NCI-H2081 treated with DMSO at 0.1 percent for 48 hours (cell line): ENCODE measurements at regions not wholly inside any gene's neighbourhood (a gene's known extent, or its start where the extent isn't known, plus 50 kb on each side); places are given as distances from the start of the nearest gene placed in this dataset.
"Not testable (repeated sequence)": the region's sequence is repeated elsewhere in the genome, so short reads cannot be mapped to it uniquely, and the experiment has no call there.

Experiments
- DNase-seq: peaks from one replicate; lab custom pipeline; 2025; lab: John Stamatoyannopoulos, UW

DNA sequence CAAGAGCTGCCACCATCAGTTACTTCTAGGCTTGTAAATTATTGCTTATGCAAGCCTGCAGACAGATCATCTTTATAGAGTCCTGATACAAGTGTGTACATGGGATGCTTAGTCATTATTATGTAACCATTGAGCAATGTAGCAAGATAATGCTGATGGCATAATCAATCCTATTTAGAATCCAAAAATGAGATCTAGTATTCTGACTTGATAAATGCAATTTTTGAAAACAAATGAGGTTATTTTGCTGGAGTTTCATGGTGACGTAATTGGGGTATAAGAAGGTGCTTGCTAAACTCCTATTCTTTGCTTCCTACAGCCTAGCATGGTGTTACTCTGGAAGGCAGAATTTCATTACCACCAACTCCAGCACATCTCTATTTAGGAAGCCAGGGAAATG is 801.7 kb upstream of the PRMT6 start:
- DNase-seq: no peak

DNA sequence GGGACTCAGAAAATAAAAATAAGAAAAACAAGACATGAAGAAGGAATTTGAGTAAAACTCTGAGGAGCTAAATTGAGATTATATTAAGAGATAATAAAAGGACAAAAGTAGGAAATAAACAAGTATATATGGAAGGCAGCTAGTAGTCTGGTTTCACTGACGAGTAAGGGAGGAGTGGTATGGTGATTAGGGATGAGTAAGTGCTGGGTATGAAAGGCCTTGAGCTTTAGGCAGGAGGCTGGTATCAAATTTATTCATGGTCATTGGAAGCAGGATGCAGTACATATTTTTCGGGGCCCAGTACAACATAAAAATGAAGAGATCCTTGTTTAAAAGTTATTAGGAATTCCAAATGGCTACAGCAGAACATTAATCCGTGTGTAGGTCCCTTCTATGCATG is 789.7 kb upstream of the PRMT6 start:
- no peak for DNase-seq

DNA sequence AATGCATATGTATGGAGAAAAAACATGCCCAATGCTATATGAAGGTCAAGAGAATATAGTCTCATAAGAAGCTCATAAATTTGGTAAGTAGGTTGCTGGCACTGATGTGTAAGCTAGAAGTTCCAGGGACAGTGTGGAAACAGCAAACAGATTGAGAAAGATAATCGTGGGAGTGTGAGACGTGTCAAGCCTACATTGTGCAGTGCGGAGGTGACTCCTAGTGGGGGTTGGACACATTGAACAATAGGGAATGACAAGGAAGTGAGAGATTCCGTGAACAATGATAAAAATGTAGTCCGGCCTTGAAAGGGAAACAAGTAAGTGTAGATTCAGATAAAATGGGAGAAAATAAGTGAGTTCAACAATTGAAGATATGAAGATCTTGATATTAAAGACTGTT is 788.4 kb upstream of the PRMT6 start:
- DNase-seq: no peak

DNA sequence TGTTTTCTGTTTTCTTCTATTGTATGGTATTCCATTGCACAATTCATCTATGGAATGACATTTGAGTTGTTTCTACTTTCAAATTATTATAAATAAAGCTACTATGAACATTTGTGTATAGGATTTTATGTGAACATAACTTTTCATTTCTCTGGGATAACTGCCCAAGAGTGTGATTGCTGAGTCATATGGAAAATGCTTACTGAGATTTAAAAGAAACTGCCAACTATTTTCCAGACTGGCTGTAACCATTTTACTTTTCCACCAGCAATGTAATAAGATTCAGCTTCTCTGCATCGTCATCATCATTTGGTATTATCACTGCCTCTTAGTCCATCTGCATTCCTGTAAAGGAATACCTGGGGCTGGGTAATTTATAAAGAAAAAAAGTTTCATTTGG is 779.6 kb upstream of the PRMT6 start:
- DNase-seq: no peak

DNA sequence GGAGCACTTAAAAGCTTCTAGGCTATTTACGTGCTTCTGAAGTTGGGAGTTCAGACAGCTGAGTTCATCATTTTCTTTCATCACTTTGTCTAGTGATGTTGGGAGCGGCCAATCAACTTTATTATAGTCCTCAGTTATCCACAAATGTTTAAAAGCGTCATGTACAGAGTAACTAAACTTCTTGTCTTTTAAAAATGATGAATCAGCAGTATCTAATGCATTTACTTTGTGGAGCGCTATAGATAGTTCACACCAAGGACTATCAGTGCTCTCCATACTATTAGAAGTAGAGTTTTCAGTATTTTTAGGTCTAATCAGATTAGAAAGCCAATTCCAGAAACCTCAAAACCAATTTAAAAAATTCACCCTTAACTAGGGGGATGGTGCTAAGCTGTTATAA is 778.7 kb upstream of the PRMT6 start:
- no peak for DNase-seq

DNA sequence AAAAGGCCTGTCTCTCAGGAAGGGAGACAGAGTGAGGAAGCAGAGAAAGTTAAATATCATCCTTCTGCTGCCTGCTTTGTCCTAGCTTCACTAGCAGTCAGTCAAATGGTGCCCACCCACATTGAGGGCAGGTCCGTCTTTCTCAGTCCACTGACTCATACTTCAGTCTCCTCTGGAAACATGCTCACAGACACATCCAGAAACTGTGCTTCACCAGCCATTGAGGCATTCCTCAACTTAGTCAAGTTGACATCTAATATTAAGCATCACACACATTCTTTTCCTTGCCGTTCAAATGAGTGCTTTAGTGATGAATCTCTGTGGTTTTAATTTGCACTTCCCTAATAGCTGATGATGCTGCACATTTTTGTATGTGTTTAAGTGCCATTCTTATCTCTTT is 777.8 kb upstream of the PRMT6 start:
- no peak for DNase-seq

DNA sequence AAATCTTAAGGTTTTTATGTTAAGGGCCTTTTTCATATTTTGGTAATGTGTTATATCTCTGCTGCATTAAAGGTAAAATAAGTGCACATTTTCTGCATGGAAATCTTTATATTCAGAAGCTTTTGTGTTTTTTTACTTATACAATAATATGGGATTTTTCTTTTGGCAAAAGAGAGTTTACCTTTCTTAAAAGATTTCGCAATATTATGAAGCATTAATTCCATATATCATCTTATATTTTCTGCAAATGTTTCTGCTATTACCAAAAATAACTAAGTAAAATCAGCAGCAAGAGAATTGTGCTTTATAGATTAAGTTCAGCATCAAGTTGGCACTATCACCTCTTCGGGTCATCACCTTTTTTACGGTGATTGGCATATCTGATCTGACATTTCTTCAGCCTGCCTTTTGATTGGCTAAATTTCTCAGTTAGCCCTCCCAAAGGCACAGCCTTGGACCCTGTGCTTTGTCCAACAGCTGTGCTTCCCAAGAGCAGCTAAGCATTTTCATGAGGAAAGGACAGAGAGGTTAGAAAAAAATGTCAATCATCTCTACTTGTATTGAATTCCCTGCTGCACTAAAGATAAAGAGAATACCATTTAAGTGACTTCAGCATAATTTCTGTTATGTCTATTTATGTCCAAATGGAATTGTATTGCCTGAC is 767.1 kb upstream of the PRMT6 start:
- DNase-seq: no peak

DNA sequence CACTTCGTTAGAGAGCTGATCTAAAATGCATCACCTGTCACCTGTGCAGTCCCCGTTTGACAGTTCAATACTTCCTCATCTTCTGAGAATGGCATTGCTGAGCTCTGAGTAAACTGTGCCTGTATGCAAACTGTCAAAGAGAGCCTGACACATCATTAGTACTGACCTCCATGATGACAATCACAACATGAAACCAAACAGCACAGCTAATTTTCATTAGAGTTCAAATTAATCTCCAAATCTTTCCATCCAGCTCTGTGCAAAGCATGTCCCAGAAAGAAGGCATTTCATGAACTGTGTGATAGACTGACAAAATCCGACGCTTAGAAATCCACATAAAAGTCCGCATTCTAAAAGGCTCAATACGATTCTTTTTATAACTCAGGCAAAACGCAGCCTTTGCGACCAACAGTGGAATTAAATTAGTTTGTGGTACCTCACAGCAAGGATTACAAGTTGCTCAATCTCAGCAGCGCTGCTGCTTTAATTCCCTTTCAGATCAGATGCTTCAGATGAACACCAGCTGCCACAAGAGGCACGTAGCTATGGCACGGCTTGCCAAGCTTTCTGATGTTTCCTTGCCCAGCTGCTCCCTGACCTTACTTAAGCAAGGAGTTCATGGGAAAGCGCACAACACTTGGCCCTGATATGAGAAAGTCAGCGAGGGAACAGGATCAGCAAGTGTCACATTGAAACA is 765.5 kb upstream of the PRMT6 start:
- DNase-seq: no peak

DNA sequence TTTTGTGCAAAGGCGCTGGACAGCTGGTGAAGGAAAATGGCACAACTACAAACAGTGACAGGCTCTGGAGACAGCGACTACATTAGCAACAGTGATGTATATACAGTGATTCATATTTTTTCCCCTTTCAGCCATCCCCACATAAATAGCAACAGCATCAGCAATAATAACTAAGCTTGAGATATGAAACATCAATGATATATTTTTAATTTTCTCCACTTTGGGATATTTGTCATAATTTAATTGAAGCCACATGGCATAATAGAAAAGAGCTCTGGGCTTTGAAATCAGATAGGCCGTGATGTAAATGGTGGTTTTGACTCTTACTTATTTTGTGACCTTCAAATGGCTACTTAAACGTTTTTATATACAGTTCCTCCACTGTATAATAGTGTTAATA is 764.3 kb upstream of the PRMT6 start:
- DNase-seq: no peak

DNA sequence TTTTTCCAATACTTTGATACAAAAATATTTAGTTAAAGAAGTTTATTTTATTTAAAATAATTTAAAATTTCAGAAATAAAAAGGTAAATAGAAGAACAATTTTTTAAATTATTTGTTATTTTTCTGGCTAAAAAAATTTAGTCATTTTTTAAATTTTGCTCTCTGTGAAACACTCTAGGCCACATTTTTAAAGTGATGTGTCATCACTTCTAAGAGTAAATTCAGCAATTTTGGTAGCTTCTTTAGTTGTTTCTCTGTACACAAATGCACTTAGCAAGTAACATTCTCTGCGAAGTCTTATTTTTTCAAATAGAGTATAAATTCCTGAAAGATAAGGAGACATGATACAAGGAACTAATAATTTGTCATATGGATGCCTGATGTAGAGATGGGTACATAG is 760.0 kb upstream of the PRMT6 start:
- no peak for DNase-seq

DNA sequence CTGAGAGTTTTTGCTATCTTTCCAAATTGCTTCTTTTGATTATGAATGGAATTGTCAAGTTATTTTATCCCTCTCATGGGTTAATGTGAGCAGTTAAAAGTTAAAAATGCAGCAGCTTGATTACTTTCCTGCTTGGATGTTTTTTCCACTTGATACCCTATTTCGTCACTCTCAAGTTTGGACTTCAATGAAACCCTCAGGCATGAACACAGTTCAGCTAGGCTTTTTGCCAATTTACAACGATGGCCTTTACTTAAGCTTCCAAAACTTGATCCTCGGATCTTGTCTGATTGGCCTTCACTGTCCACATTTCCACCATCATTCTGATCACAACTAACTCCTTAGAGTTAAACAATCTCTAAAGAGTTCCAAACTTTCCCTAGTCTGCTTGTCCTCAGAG is 752.4 kb upstream of the PRMT6 start:
- DNase-seq: no peak

DNA sequence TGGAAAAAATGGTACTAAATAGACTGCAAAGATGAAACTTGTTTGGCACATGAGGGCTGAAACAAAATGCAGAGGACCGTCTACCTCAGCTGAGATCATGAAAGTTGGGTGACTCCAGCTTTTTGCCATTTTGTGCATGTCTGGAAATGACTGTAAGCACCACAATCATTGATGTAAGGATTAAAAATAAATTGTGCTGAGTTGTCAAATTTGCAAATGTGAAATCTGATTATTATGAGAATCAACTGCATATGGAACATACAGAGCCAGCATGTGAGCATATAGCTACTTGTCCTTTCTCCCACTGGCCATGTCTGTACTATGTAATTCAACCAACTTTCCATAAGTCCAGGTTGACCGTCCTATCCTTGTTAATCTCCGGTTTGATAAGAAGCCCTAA is 736.9 kb upstream of the PRMT6 start:
- no peak for DNase-seq

DNA sequence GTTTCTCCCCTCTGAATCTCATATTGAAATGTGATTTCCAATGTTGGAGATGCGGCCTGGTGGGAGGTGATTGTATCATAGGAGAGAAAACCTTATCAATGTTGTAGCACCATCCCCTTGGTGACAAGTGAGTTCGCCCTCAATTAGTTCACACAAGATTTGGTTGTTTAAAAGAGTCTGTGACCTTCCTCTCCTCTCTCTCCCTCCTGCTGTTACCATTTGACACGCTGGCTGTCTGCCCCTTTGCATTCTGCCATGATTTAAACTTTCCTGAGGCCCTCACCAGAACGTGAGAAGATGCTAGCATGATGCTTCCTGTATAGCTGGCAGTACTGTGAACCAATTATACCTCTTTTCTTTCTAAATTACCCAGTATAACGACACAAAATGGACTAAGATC is 730.9 kb upstream of the PRMT6 start:
- DNase-seq: no peak

DNA sequence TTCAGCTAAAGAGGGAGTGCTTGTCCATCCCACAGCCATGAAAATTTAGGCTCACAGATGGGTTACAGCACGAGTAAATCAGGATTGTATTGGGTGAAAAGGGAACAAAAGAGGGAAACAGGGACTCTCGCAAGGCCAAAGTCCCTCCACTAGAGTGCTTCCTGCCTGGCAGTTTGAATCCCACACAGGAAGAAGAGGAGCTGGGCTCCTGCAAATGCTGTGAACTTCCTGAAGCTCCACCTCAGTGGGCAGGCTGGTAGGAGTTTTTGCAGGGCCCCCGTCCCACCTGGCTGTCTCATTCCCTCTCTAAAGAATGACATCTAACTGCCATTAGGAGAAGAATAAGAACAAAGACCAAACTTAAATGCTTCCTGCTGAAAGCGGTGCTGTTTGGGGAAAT is 712.0 kb upstream of the PRMT6 start:
- DNase-seq: no peak

DNA sequence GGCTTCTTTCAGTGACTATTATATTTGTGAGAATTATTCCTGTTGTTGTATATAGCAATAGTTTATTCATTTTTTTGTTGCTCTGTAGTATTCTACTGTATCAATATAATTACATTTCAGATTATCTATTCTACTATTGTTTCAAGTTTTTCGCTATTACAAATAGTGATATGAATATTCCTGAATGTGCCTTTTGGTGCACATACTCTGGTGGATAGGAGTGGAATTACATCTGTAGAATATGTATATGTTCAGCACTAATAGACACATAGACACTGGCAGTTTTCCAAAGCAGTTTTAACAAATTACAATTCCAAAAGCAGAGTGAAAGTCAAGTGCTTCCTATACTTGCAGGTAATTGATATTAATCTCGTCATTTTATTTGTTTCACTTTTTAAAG is 696.2 kb upstream of the PRMT6 start:
- no peak for DNase-seq

DNA sequence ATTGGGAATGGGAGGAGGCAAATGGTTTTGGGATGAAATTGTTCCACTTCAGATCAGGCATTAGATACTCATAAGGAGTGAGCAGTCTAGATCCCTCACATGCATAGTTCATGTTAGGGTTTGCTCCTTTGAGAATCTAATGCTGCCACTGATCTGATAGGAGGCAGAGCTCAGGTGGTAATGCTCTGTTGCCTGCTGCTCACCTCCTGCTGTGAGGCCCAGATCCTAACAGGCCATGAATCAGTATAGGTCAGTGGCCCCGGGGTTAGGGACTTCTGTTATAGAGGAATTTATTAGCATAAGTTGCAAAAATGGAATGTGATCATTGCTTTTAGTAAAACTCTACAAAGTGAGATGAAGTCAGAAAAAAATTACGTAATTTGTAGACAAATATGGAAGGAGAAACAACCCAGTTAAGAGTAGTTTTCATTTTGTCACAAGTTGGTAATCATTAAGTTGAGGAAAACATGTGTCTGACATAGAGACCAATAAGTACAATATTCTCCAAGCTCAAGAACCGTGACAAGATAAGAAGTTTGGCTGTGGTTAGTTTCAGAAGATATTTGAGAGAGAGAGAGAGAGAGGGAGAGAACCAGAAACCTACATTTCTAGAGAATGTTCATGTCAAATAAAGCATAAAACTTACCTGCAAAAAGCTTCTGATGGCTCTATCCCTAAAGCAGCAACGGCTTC is 689.7 kb upstream of the PRMT6 start:
- DNase-seq: no peak

DNA sequence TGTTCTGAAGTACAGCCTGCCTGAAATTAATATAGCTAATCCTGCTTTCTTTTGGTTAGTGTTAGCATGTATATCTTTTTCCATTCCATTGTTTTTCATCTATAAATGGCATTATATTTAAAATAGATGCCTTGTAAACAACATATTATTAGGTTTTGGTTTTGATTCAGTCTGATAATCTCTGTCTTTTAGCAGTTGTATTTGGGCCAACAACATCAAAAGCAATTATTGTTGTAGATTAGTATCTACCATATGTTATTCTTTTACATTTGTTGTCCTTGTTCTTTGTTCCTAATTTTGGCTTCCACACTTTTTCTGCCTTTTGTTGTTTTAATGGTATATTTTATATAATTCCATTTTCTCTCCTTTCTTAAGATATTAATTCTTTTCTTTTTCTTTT is 678.2 kb upstream of the PRMT6 start:
- no peak for DNase-seq

DNA sequence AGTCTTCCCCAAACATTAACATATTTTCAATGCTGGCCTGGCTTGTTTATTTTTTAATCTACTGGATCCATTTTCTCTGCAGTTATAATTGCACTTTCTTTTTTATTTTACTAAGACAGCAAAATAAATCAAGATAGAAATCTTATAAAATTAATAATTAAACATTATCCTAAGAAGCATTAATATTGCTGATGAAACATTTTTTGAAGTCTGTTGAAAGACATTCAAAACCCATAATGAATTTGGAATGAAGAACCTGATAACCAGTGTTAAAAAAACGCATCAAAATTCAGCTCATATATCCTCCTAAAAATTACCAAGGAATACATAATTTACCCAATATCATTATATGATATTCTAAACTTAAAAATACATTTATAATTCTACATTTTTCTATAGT is 675.7 kb upstream of the PRMT6 start:
- no peak for DNase-seq

DNA sequence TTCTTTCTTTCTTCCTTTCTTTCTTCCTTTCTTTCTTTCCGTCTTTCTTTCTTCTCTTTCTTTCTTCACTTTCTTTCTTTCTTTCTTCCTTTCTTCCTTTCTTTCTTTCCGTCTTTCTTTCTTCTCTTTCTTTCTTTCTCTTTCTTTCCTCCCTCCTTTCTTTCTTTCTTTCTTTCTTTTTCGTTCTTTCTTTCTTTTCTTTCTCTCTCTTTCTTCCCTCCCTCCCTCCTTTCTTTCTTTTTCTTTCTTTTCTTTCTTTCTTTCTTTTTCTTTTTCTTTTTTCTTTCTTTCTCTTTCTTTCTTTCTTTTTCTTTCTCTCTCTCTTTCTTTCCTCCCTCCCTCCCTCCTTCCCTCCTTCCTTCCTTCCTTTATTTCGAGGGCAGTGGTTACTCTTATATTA is 667.3 kb upstream of the PRMT6 start:
- DNase-seq: not testable (repeated sequence)

DNA sequence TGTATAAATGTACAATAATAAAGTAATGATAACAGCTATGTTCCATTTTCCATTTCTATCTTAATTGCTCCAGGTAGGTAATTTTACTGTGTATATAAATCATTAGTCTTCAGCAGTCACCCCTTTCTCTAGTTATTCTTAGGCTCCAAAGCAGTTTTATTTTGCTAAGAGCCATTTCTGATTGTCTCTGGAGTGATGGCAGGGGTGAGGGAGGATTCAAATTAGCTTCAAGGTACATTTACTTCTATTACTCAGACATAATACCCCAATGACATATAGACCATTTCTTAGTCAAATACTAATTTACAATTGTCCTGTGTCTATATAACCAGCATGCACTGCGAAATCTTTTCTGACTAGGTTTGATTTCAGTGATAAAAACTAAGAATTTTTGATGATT is 663.4 kb upstream of the PRMT6 start:
- DNase-seq: no peak

DNA sequence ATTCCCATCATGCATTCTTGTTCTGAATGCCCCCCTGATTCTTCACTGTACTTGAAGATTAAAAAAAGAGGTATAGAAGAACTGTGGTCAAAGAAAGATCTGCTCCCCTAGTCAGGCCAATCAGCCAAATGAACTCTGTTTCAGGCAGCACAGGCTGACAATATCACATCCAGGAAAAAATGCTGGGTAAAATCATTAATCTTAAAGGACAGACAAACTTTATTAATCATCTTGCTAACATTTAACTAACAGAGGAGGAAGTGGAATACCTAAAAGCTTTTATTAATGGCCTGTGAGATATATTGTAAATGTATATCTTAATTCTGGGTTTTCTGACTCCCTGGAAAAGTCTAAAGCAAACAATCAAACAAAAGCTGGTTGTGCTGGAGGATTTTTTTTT is 660.5 kb upstream of the PRMT6 start:
- DNase-seq: no peak

DNA sequence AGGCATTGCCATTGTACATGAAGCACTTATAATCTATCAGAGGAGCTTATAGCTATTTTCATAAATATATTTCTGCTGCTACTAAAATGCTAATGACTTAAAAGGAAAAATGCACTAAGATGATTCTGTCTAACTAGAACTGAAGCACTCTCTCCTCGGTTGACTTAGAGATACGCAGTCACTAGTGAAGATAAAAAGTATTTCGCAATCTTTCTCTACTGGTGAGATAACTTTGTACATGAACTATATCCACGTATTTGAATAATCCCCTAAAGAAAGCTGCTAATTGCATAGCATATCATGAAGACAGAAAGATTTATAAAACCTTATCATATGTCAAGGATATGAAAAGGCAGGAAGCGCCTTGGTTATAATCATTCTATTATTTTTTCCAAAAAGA is 658.1 kb upstream of the PRMT6 start:
- no peak for DNase-seq

DNA sequence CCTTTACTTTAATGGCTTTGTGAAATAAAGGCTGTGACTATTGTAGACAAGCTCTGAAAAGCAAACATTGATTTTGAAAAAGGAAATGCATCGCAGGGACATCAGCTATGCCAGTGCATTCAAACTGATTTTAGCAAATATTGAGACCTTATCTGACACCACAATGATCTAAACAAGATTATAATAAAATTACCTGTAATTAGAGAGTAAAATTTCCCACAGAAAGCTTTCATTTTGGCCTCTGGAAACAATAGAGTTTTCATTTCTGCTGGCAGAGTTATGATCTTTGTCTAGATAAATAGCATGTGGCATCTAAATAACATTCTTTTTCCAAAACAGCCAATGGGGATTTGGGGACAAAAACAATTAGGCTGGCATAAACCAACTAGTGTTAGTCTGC is 650.4 kb upstream of the PRMT6 start:
- peak; percentile 3 for DNase-seq

DNA sequence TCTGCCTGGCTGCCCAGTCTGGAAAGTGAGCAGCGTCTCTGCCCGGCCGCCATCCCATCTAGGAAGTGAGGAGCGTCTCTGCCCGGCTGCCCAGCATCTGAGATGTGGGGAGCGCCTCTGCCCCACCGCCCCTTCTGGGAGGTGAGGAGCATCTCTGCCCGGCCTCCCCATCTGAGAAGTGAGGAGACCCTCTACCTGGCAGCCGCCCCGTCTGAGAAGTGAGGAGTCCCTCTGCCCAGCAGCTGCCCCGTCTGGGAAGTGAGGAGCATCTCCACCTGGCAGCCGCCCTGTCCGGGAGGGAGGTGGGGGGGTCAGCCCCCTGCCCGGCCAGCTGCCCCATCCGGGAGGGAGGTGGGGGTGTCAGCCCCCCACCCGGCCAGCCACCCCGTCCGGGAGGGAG is 644.2 kb upstream of the PRMT6 start:
- not testable (repeated sequence) for DNase-seq
